Gastroesophageal sphincter (tissue), 3 donors: ENCODE measurements at regions not wholly inside any gene's neighbourhood (a gene's known extent, or its start where the extent isn't known, plus 50 kb on each side); places are given as distances from the start of the nearest gene placed in this dataset.

Experiments
- CTCF ChIP-seq, 4 experiments: fragments of 200-600 bp in 2 of 4; fragments of 450-650 bp in 2 of 4; sonication (generic) in 1 of 4; IDR thresholded peaks; one replicate each; pipeline ENCODE4 v1.5.1; 2017 to 2019; ENCODE audit warnings: antibody characterized with exemption in 4 of 4, mild to moderate bottlenecking in 2 of 4, moderate library complexity in 2 of 4
- EP300 ChIP-seq: sonication (generic); formaldehyde crosslinking; IDR thresholded peaks from one replicate; pipeline ENCODE4 v1.6.1; 2017; ENCODE audit warnings: antibody characterized with exemption, mild to moderate bottlenecking
- POLR2A ChIP-seq, 2 donors: fragments of 450-650 bp; IDR thresholded peaks; one replicate each; pipeline ENCODE4 v1.6.1; 2017; ENCODE audit warnings: antibody characterized with exemption in 2 of 2, mild to moderate bottlenecking in 2 of 2, moderate library complexity in 1 of 2
- POLR2AphosphoS5 ChIP-seq: sonication (generic); formaldehyde crosslinking; IDR thresholded peaks from one replicate; pipeline ENCODE4 v1.6.1; 2017; ENCODE audit warnings: antibody characterized with exemption

GRCh38 chr2:176691471-176691870 lies 422.2 kb downstream of the MTX2 start:
- no peak for TF ChIP-seq POLR2A (IDR thresholded peaks at IDR 0.05)
- no peak for TF ChIP-seq CTCF (IDR thresholded peaks at IDR 0.05)
- TF ChIP-seq POLR2AphosphoS5, result no peak
- TF ChIP-seq EP300, result no peak
